HG03432 (cell line): ENCODE measurements at regions not wholly inside any gene's neighbourhood (a gene's known extent, or its start where the extent isn't known, plus 50 kb on each side); places are given as distances from the start of the nearest gene placed in this dataset.

Experiments used
- ATAC-seq: cut with Tn5 transposase; IDR thresholded peaks from one replicate; pipeline ENCODE4 v1.9.1; 2021; ENCODE audit warnings: mild to moderate bottlenecking, moderate library complexity; ENCODE audit not compliant: unreplicated experiment

- ATAC-seq = no peak
These were observed 220.7 kb downstream of the HLX start for GRCh38 chr1:221099747-221100595.

GRCh38 chr1:221100611-221101010, 221.4 kb downstream of the HLX start:
- ATAC-seq = no peak

DNA sequence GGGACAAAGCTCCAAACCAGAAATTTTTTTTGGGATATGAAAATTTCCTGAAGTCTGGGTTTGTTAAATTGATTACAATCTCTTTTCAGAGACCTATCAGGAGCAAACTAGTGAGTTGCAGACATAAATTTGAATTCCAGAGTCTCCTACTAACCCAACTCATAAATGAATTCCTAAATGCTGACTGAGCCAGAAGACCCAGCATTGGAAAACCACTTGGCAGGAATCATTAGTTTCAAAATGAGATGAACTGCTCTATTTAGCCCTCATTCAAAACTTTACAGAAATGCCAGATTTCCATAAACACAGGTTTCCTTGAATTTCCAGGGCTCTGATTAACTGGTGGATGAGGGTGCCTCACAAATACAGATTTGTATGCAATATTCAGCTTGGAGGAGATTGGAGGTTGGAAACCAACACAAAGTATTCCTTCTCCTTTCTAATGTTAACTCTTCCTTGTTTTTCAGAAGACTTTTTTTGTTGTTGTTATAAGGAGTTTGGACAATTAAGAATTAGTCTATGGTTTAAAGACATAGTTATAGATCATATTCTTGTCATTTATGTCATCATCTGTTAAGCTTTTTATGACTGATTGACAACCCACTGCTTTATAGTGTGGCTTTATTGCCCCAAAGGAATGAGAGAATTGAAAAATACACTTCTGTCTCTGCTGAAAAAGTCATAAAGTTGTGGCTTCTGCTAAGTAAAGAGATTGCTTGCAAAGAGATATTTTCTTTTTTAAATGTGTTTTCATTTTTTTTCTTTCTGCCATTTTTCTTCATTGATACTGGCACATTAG, 222.8 kb downstream of the HLX start:
- ATAC-seq = no peak

GRCh38 chr1:221104596-221104995, 225.4 kb downstream of the HLX start:
- no peak for ATAC-seq

GRCh38 chr1:221105578-221105977, 226.3 kb downstream of the HLX start:
- ATAC-seq = no peak

- no peak for ATAC-seq
These were observed 227.4 kb downstream of the HLX start for GRCh38 chr1:221106616-221107015.

DNA sequence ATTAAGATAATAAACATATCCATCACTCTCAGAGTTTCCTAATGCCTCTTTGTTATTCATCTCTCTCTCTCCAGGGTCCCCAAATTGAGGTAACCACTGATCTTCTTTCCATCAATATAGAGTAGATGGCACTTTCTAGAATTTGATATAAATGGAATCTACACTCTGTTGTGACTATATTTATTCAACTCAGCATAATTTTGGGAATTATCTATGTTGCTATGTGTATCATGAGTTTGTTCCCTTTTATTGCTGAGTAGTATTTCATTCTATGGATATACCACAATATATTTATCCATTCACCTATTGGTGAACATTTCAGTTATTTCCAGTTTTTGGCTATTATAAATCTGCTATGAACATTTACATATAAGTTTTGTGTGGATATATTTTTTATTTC, 230.7 kb downstream of the HLX start:
- no peak for ATAC-seq

- ATAC-seq = no peak
These were observed 237.9 kb downstream of the HLX start for GRCh38 chr1:221117133-221117532.

GRCh38 chr1:221117548-221117951, 238.3 kb downstream of the HLX start:
- ATAC-seq = no peak

GRCh38 chr1:221118176-221118937, 239.1 kb downstream of the HLX start:
- no peak for ATAC-seq

GRCh38 chr1:221118938-221119320, 239.7 kb downstream of the HLX start:
- no peak for ATAC-seq

DNA sequence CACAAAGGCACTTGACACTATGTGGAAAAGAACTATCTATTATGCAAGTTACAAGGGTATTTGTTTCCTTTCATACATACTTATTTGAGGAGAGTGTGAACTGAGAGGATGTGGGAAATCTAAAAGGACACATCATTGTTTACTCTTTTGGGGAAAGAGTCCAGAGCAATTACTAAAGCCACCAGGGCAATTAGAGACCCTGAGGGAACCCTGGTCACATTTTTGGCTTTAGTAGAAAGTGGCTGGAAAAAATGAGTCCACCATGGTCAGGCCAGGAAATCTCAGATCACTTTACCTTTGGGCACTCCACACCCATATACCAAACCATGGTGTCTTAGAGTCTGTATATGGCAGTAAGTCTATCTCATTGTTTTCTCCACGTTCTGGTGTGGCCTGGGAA, 243.3 kb downstream of the HLX start:
- no peak for ATAC-seq

DNA sequence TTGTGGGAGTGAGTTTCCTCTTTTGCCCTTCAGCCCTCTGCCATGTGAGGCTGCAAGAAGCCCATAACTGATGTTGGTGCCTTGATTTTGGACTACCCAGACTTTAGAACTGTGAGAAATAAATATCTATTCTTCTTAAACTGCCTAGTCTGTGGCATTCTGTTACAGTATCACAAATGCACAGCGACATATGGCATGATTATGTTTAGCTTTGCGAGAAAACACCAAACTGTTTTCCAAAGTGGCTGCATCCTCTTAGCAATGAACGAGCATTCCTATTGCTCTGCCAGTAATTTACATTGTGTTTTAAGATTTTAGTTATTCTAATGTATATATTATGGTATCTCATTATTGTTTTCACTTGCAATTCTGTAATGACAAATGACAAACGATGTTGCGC, 246.7 kb downstream of the HLX start:
- ATAC-seq = no peak

- no peak for ATAC-seq
These were observed 258.4 kb downstream of the HLX start for GRCh38 chr1:221137666-221138065.

DNA sequence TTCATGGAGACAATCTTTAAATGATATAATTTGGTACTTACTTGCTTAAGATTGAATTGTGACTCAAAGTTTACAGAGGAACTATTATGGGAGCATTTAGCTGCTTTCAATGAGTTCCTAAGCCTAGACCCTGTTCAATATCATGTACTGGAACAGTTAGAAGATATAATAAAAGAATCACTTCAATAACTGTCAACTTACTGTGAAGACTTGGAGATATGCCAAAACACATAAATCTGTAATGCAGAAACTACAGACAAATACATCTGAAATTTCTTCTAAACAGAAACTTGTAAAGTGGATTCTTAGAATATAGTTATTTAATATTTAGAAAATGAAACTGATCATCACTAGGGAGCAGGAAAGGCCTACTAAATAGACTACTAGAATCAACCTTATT, 259.3 kb downstream of the HLX start:
- ATAC-seq = no peak

- ATAC-seq = no peak
These were observed 260.7 kb downstream of the HLX start for GRCh38 chr1:221139991-221140390.

- no peak for ATAC-seq
These were observed 261.9 kb downstream of the HLX start for GRCh38 chr1:221141096-221141495.

- ATAC-seq = no peak
These were observed 262.5 kb downstream of the HLX start for GRCh38 chr1:221141606-221142285.

- ATAC-seq = no peak
These were observed 269.4 kb downstream of the HLX start for GRCh38 chr1:221148660-221149059.

GRCh38 chr1:221149111-221149510, 269.9 kb downstream of the HLX start:
- no peak for ATAC-seq

DNA sequence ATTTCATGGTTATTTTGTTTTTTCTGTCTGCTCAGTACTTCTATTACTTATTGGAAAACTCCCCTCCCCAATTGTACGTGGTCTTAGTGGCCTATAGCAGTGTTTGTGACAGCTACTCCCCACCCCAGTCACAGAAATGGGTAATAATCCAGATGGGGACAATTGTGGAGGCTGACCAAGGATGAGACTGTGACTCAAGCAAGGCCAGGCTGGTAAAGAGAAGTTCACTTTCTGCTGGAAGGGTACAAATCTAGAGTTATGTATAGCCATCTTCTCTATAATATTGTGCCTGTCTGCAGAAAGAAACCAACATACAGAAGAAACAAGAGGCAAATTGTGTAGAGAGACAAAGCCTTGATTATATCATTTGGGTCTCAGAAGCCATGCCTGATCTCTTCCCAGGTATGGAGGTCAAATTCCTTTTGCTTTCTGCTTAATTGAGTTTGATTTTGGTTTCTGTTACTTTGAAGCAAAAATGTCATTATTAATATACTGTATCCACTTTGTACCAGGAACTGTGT, 270.4 kb downstream of the HLX start:
- no peak for ATAC-seq
